ENCODE measurements at regions not wholly inside any gene's neighbourhood (a gene's known extent, or its start where the extent isn't known, plus 50 kb on each side); places are given as distances from the start of the nearest gene placed in this dataset. TPM values are rescaled to one million over a fixed set of nuclear protein-coding genes. Genes with fewer than 3 reads are reported as not detected.

Small RNAs in the stretch of these regions (small RNA-seq; reads per million reads assigned to genes)
- gene AL137067.1 (ENCODE audit: low read depth) (not detected), gene AL137067.2 (ENCODE audit: low read depth) (not detected)

Measured in mesenchymal stem cell (in vitro differentiated cells and primary cell).